ENCODE measurements at regions not wholly inside any gene's neighbourhood (a gene's known extent, or its start where the extent isn't known, plus 50 kb on each side); places are given as distances from the start of the nearest gene placed in this dataset.

DNA sequence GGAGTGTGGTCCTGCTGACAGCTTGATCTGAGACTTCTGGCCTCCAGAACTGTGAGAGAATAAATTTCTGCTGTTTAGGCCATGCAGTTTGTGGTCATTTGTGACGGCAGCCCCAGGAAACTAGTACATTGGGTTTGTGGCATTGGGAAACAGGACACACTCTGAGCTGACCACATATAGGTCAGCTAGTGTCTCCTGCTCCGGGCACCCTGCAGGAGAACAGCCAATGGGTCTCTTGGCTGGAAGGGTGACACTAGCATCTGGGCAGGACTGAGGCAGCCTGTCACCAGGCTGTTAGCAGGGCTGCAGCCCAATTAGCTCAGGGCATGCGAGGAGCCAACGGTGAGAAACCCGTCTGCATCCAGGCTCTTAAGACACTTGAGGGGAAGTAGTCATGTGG lies 83.2 kb downstream of the PITPNM2 start:
- no peaks in the 10 kb centered on the region for H3K79me2 ChIP-seq (ENCODE audit: low read length)
- H3K4me1 ChIP-seq (ENCODE audit: low read length), result peaks cover 12% of the 10 kb centered on the region

DNA sequence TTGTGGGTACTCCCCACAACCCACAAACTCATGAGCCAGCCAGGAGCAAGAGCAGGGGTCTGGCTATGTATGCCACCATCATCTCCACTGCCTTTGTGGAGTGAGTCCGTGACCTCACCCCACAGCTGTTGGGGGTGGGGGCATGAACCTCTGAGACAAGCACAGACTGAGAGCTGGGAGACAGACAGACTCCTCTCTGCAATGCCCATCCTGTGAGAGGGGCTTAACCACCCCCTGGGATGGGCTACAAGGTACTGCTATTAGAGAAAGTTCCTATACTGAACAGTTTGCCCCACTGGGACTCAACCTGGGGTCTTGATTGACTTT lies 84.5 kb downstream of the PITPNM2 start:
- no peak overlapping the region for H2AFZ ChIP-seq (ENCODE audit: low read depth, low read length)
- no peaks in the 10 kb centered on the region for H3K79me2 ChIP-seq (ENCODE audit: low read length)

More for the DNA sequence above, 83.2 kb downstream of the PITPNM2 start:
- Histone ChIP-seq H3K36me3 (replicated peaks; ENCODE audit: low read depth, low read length) (no peaks in the 10 kb centered on the region), H3K4me3 (ENCODE audit: low read length) (no peak overlapping the region), H3K27me3 (ENCODE audit: low read depth, low read length) (no peaks in the 10 kb centered on the region), H2AFZ (ENCODE audit: low read depth, low read length) (no peak overlapping the region), H3K4me2 (ENCODE audit: low read length) (no peak overlapping the region), H4K20me1 (ENCODE audit: insufficient read depth, low read length) (no peaks in the 10 kb centered on the region), H3K27ac (ENCODE audit: low read length) (no peak overlapping the region), H3K9me3 (ENCODE audit: insufficient read depth, low read length) (no peaks in the 10 kb centered on the region), H3K9ac (ENCODE audit: low read length) (no peak overlapping the region)
- TF ChIP-seq, protein P1, sequence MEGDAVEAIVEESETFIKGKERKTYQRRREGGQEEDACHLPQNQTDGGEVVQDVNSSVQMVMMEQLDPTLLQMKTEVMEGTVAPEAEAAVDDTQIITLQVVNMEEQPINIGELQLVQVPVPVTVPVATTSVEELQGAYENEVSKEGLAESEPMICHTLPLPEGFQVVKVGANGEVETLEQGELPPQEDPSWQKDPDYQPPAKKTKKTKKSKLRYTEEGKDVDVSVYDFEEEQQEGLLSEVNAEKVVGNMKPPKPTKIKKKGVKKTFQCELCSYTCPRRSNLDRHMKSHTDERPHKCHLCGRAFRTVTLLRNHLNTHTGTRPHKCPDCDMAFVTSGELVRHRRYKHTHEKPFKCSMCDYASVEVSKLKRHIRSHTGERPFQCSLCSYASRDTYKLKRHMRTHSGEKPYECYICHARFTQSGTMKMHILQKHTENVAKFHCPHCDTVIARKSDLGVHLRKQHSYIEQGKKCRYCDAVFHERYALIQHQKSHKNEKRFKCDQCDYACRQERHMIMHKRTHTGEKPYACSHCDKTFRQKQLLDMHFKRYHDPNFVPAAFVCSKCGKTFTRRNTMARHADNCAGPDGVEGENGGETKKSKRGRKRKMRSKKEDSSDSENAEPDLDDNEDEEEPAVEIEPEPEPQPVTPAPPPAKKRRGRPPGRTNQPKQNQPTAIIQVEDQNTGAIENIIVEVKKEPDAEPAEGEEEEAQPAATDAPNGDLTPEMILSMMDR (IDR thresholded peaks at IDR 0.05; ENCODE audit: low read depth, low read length), result no peak
- TF ChIP-seq EZH2phosphoT487 (IDR thresholded peaks at IDR 0.05; ENCODE audit: low read depth), result no peak

DNA sequence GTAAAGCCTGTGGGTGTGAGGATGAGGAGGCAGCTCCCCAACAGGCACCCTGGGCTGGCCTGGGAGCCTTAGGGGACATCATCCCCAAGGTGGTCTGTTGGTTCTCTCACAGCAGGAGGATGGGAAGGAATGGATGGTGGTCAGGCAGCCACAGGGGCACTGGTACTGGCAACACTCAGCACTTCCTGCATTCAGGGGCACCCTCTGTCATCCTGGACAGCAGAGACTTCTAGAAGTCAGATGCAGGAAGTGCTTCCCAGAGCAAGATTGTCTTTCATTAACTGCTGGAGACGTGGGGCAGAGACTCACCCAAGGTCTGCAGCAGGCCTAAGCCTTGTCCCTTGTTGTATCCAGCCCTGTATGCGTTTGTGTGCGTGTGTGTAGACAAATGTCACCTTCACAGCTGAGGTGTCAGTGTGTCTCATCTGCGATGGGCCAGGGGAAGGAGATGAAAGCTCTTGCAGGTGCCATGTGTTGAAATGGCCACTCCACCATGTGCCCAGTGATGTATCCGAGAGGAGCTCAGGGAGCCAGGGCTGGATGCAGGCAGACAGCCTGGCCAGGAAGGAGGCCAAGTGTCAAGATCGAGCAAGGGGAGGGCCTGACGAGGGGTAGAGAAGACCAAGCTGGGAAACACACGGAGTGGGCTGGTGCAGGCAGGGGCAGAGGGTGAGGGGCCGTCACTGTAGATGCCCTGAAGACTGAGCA lies 85.1 kb downstream of the PITPNM2 start:
- TF ChIP-seq, protein P1 (IDR thresholded peaks at IDR 0.05; ENCODE audit: low read depth, low read length), result no peak
- TF ChIP-seq EZH2phosphoT487 (IDR thresholded peaks at IDR 0.05; ENCODE audit: low read depth), result no peak
- no peaks in the 10 kb centered on the region for H4K20me1 ChIP-seq (ENCODE audit: insufficient read depth, low read length)
- H3K27ac ChIP-seq (ENCODE audit: low read length), result no peak overlapping the region
- no peak overlapping the region for H3K9ac ChIP-seq (ENCODE audit: low read length)
- no peaks in the 10 kb centered on the region for H3K79me2 ChIP-seq (ENCODE audit: low read length)
- H3K4me2 ChIP-seq (ENCODE audit: low read length), result no peak overlapping the region
- H3K4me1 ChIP-seq (ENCODE audit: low read length), result peaks cover 15% of the 10 kb centered on the region
- H3K36me3 ChIP-seq (replicated peaks; ENCODE audit: low read depth, low read length), result no peaks in the 10 kb centered on the region
- H3K9me3 ChIP-seq (ENCODE audit: insufficient read depth, low read length), result no peaks in the 10 kb centered on the region
- no peak overlapping the region for H2AFZ ChIP-seq (ENCODE audit: low read depth, low read length)
- no peak overlapping the region for H3K4me3 ChIP-seq (ENCODE audit: low read length)
- no peaks in the 10 kb centered on the region for H3K27me3 ChIP-seq (ENCODE audit: low read depth, low read length)

More for the DNA sequence above, 84.5 kb downstream of the PITPNM2 start:
- no peaks in the 10 kb centered on the region for H3K9me3 ChIP-seq (ENCODE audit: insufficient read depth, low read length)
- H3K27me3 ChIP-seq (ENCODE audit: low read depth, low read length), result no peaks in the 10 kb centered on the region
- no peak overlapping the region for H3K4me3 ChIP-seq (ENCODE audit: low read length)
- no peak overlapping the region for H3K9ac ChIP-seq (ENCODE audit: low read length)
- TF ChIP-seq EZH2phosphoT487 (IDR thresholded peaks at IDR 0.05; ENCODE audit: low read depth), result no peak
- TF ChIP-seq, protein P1 (IDR thresholded peaks at IDR 0.05; ENCODE audit: low read depth, low read length), result no peak
- H3K27ac ChIP-seq (ENCODE audit: low read length), result no peak overlapping the region
- no peak overlapping the region for H3K4me2 ChIP-seq (ENCODE audit: low read length)
- H4K20me1 ChIP-seq (ENCODE audit: insufficient read depth, low read length), result no peaks in the 10 kb centered on the region
- H3K4me1 ChIP-seq (ENCODE audit: low read length), result peaks cover 15% of the 10 kb centered on the region
- H3K36me3 ChIP-seq (replicated peaks; ENCODE audit: low read depth, low read length), result no peaks in the 10 kb centered on the region

DNA sequence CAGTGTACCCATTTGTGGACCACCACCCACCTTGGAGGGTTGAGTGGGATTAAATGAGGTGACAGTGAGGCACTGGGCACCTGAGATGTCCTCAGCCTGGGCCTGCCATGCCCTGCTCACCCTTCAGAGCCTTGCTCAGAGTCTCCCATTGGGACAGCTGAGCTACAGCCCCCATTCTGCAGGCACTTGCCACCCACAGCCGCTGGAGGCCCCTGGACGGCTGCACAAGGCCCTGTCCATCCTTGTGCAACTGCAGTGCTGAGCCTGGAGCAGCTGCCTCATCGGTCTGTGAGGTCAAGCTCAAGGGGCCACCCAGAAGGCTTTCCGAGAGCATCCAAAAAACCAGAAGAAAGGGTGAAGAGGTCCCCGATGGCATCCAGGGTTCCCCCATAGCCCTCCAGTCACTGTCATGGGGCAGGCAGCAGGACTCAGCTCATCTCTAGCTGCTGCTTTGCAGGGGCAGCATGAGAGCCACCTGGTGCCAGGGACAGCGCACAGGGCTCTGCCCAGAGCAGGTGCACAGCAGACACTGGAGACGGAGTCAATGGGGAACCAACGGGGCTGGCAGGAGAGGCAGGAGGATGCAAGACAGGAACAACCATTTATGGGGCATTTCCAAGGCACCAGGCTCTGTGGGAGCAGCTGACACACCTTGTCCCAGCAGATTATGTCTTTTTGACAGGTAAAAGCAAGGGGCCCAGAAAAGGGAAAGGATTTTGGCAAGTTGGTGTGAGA lies 84.6 kb downstream of the ARL6IP4 start:
- Histone ChIP-seq H3K36me3 (replicated peaks; ENCODE audit: low read depth, low read length) (no peaks in the 10 kb centered on the region), H2AFZ (ENCODE audit: low read depth, low read length) (no peak overlapping the region), H4K20me1 (ENCODE audit: insufficient read depth, low read length) (no peaks in the 10 kb centered on the region), H3K9me3 (ENCODE audit: insufficient read depth, low read length) (no peaks in the 10 kb centered on the region), H3K4me1 (ENCODE audit: low read length) (peaks cover 15% of the 10 kb centered on the region), H3K4me2 (ENCODE audit: low read length) (no peak overlapping the region), H3K79me2 (ENCODE audit: low read length) (no peaks in the 10 kb centered on the region), H3K4me3 (ENCODE audit: low read length) (no peak overlapping the region), H3K27me3 (ENCODE audit: low read depth, low read length) (no peaks in the 10 kb centered on the region), H3K9ac (ENCODE audit: low read length) (no peak overlapping the region), H3K27ac (ENCODE audit: low read length) (no peak overlapping the region)
- TF ChIP-seq, protein P1 (IDR thresholded peaks at IDR 0.05; ENCODE audit: low read depth, low read length), result no peak
- no peak for TF ChIP-seq EZH2phosphoT487 (IDR thresholded peaks at IDR 0.05; ENCODE audit: low read depth)

Data from OCI-LY3 (cell line).